GM19455 (cell line): ENCODE measurements at regions not wholly inside any gene's neighbourhood (a gene's known extent, or its start where the extent isn't known, plus 50 kb on each side); places are given as distances from the start of the nearest gene placed in this dataset.

Experiments
- ATAC-seq: cut with Tn5 transposase; IDR thresholded peaks from one replicate; pipeline ENCODE4 v1.9.1; 2021; ENCODE audit not compliant: unreplicated experiment

GRCh38 chr10:56902554-56902953 is 541.5 kb upstream of the ZWINT start:
- ATAC-seq: no peak

GRCh38 chr10:56895306-56895705 is 534.2 kb upstream of the ZWINT start:
- no peak for ATAC-seq

- no peak for ATAC-seq
These were observed 520.2 kb upstream of the ZWINT start for GRCh38 chr10:56881218-56881617.

DNA sequence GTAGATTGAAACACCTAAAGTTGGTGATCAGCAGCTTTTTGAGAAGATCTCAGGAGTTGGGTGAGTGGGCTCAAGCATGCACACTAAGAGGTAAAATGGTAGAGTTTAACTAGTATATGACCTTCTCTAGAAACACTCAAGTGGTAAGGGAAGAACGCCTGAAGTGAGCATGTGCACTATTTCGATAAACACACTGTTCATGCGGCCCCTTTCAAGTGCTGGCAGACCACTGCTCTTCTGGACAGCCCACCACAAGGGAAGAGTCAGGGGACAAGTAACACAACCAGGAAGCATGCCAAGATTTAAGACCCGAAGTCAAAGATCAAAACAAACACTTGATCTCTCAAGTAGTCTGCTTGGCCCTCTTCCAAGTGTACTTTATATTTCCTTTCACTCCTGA is 519.5 kb upstream of the ZWINT start:
- no peak for ATAC-seq

- no peak for ATAC-seq
These were observed 513.9 kb upstream of the ZWINT start for GRCh38 chr10:56874950-56875349.

DNA sequence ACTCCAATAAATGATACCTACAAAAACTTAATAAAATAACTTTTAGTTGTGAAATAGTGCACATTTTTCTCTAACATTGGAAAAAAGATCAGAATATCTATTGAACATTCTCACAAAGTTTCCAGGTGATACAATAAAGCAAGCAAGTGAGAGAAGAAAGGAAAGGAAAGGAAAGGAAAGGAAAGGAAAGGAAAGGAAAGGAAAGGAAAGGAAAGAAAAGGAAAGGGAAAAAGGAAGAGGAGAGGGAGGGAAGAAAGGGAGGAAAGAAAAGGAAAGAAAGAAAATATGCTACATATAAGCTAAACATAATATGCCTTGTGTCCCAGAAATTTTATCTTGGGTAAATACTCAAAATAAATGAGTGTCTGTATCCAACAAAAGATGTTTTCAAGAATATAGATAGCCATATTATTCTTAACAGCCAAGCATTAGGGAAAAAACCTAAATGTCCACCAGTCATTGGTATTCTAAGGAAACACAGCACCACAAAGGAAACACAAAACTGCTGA is 510.2 kb upstream of the ZWINT start:
- ATAC-seq: no peak

- no peak for ATAC-seq
These were observed 506.2 kb upstream of the ZWINT start for GRCh38 chr10:56867236-56867635.

- no peak for ATAC-seq
These were observed 495.5 kb upstream of the ZWINT start for GRCh38 chr10:56856569-56856968.

- no peak for ATAC-seq
These were observed 484.0 kb upstream of the ZWINT start for GRCh38 chr10:56844978-56845529.

DNA sequence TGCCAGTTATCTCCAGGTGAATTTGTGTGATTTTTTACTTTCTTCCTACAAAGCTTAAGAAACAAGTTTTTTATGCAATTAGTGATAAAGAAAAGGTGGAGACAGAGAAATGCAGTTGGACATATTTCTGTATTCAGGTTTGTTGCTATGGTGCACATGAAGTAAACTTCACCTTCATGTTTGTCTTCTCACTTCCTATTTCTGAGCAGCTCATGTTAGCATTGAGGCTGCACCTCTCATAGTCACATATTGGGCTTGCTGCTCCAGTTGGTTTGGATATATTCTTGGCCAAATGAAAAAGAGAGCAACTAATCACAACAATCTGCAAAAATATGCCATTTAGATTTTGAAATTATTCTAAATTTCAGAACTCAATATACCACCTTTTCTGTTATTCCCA is 475.6 kb upstream of the ZWINT start:
- ATAC-seq: no peak

DNA sequence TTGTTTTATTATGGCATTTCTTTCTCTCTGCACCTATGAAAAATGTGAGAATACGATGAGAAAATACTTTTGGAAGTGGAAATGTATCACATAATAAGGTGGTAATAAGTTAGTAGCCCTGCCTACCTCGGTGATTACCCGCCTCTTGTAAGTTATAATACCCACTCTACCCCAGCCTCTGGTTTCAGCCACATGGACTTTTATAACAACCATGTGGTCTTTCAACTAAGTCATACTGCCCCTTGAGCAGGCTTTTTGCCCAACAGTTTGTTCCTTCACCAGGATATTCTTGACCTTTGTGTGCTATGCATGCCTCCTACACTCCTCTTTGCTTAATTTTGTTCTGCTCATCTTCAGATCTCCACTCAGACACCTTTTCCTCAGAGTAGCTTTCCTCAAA is 470.6 kb upstream of the ZWINT start:
- ATAC-seq: no peak

- ATAC-seq: no peak
These were observed 462.8 kb upstream of the ZWINT start for GRCh38 chr10:56823849-56824248.

- no peak for ATAC-seq
These were observed 444.0 kb upstream of the ZWINT start for GRCh38 chr10:56805022-56805421.

GRCh38 chr10:56785292-56785691 is 424.2 kb upstream of the ZWINT start:
- no peak for ATAC-seq

DNA sequence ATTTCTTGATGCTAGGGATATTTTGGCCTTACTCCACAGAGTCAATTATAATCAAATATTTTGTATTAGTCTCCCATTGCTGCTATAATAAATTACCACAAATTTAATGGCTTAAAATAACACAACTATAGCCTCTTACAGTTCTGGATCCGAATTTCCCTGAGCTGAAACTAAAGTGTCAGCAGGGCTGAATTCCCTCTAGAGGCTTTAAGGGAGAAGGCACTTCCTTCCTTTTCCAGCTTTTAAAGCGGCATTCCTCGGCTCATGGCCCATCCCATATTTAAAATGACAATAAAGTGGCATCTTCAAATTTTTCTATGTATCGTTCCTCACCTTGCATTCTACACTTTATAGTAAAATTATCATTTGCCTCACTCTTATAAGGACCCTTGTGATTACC is 421.4 kb upstream of the ZWINT start:
- ATAC-seq: no peak

DNA sequence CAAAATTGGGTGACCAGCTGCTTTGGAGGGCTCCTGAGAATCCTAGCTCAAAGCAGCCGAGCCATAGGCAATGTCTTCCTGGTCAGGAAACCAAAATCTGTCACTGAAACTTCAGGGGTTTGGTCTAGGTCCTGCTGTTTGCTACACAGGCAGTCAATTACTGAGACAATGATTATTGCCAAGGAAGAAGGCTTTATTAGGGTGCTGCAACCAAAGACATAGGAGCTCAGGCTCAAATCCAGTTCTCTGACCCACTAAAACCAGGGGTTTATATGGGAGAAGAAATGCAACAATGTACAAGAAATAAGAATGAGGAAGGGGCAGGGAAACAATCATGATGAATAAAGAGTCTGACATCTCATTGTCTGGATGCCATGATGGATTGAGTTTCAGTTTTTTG is 410.3 kb upstream of the ZWINT start:
- no peak for ATAC-seq

- no peak for ATAC-seq
These were observed 402.0 kb upstream of the ZWINT start for GRCh38 chr10:56763090-56763489.

DNA sequence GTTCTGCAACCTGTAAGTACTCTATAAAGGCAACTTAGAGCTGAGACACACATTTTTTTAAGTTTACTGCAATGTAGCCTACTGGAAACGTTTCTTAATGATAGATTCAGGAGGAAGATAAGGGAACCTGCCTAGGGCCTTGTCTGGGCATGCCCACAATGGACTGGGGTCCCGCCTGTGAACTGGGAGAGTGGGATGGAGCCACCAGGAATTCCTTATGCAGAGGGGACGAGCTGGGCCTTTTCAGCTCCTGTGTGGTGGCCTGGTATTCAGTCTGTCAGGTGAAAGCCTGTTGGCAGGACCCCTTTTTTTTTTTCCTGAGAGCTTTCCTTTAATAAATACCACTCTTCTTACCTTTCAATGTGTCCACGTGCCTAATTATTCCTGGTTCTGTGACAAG is 384.4 kb upstream of the ZWINT start:
- ATAC-seq: no peak

DNA sequence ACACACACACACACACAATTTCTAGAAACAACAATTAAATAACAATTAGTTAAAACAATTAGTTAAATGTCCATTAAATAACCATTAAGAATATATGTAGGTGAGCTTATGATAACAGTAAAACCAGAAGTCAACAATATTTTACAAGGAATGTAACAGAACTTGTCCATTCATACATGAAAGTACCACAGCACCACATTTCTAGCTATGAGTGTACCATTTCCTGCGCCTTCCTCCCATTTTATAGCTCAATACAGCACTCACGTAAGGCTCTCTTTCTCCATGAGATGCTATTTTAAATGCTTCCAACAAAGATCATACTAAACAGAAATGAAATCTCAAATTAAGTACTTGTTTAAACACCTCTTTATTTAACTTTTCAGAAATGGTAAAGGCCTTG is 367.3 kb upstream of the ZWINT start:
- ATAC-seq: no peak

- no peak for ATAC-seq
These were observed 361.9 kb upstream of the ZWINT start for GRCh38 chr10:56722912-56723311.

DNA sequence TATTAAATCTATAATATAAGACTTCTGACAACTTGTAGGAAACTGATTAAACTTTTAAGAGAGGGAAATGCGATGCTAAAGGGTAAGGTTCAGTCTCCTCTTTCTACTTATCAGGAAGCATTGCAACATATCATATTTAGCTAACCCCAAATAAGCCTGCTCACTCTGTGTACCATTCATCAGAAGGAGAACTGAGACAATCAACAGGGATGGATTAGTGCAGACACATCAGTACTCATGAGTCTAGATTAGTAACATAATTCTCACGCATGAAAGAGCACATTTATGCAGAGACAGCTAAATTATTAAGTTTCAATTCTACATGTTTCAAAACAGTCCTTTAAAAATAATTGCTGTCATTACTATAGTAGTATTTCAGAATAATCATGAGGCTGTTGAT is 354.2 kb upstream of the ZWINT start:
- no peak for ATAC-seq

DNA sequence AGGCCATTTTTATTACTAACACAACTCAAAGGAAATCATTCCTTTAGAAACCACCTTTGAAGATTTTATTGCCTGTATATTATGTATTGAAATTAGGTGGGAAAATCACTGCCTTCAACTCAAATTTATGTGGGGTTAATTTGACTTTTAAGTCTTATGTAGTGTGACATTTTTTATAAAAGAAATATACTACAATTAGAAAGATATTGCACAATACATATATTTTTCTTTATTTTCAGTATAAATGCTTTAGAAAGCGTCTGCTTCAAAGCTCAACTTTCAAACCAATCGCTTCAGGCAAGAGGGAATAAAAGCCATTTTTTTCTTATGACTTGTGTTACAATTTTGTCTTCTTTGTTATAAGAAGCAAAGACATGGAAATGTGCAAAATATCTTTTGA is 337.4 kb upstream of the ZWINT start:
- no peak for ATAC-seq

DNA sequence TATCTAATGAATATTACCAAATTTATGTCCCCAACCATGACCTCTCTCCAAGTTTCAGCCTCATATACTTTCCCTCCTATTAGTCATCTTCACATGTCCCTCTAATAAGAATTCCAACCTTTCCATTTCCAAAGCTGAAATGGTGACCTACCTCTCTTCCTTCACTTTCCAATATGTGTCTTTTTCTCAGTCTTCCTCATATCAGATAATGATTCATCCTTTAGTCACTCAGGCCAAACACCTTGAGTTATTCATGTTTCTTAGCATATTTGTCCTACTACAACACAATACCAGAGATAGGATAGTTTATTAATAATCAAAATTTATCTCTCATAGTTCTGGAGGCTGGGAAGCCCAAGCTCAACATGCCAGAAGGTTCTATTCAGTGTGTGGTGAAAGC is 318.5 kb upstream of the ZWINT start:
- ATAC-seq: no peak
